Left lung (tissue), 4 donors: ENCODE measurements at regions not wholly inside any gene's neighbourhood (a gene's known extent, or its start where the extent isn't known, plus 50 kb on each side); places are given as distances from the start of the nearest gene placed in this dataset.

Experiments used
- ATAC-seq: fragments of 200-7000 bp; cut with Tn5 transposase; one replicate; pipeline ENCODE4 v1.9.1; 2020; ENCODE audit warnings: moderate library complexity
- DNase-seq, 4 donors: peaks; one replicate each; pipeline ENCODE4 v3.0.0-alpha.2; 2013 to 2020
- H3K27ac ChIP-seq, 2 donors: fragments of 200-600 bp; sonication (generic) in 1 of 2; one replicate each; pipeline versions ENCODE4 v1.5.0 to v1.8.0; 2020 to 2021
- H3K27me3 ChIP-seq, 2 donors: fragments of 200-600 bp; sonication (generic) in 1 of 2; one replicate each; pipeline versions ENCODE4 v1.5.0 to v1.8.0; 2020 to 2021
- H3K36me3 ChIP-seq, 2 donors: fragments of 200-600 bp; sonication (generic) in 1 of 2; one replicate each; pipeline versions ENCODE4 v1.5.0 to v1.8.0; 2020 to 2021
- H3K4me1 ChIP-seq, 2 donors: fragments of 200-600 bp; one replicate each; pipeline ENCODE4 v1.8.0; 2021
- H3K4me3 ChIP-seq, 2 donors: fragments of 200-600 bp; sonication (generic) in 1 of 2; one replicate each; pipeline versions ENCODE4 v1.5.0 to v1.8.0; 2020 to 2021; ENCODE audit warnings: mild to moderate bottlenecking in 1 of 2
- H3K9me3 ChIP-seq, 2 donors: fragments of 200-600 bp; sonication (generic) in 1 of 2; one replicate each; pipeline versions ENCODE4 v1.5.0 to v1.8.0; 2020 to 2021
- CTCF ChIP-seq, 2 donors: fragments of 200-600 bp; sonication (generic) in 1 of 2; IDR thresholded peaks; one replicate each; pipeline versions ENCODE4 v1.5.0 to v1.8.0; 2021; ENCODE audit warnings: antibody characterized with exemption in 2 of 2
- intact Hi-C, 2 donors: fragments of 100-400 bp; cut with DNase I; formaldehyde crosslinking; loops; one replicate each; pipeline versions ENCODE4 v1.11.2 to v1.14.2; 2022
- donor health status: DM: no; HTN: yes; CAD: no.
- donor health status: DM: no; HTN: no; CAD: no.

DNA sequence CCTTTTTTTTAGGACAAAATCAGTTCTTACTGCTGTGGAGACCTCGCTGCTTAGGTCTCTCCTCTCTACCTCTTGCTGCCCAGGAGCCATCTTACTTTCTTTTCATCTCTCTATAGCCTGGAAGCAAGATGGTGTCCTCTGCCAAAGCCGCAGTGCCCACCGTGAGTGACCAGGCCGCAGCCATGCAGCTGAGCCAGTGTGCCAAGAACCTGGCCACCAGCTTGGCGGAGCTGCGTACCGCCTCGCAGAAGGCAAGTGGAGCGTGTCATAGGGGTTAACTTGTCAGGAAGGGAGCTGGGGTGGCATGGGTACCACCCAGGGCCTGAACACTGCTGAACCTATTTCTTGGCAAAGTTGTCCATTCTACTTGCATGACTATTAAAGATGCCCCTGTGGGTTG, 320.3 kb upstream of the TPM1 start:
- no peak for ATAC-seq
- Histone ChIP-seq H3K9me3 (no peaks in the 10 kb centered on the region), H3K27ac (no peak overlapping the region), H3K4me1 (no peaks in the 10 kb centered on the region), H3K4me3 (no peak overlapping the region), H3K36me3 (peaks cover 0 to 12% of the 10 kb centered on the region in 2 donors), H3K27me3 (no peaks in the 10 kb centered on the region)
- intact Hi-C loops: no loop called here
- TF ChIP-seq CTCF (IDR thresholded peaks at IDR 0.05): no peak
- DNase-seq: no peak

GRCh38 chr15:62726461-62726860, 316.1 kb upstream of the TPM1 start:
- DNase-seq (no peak), ATAC-seq (no peak)
- no peaks in the 10 kb centered on the region for H3K4me1 ChIP-seq
- intact Hi-C loops: no loop called here
- H3K9me3 ChIP-seq: no peaks in the 10 kb centered on the region
- H3K27me3 ChIP-seq: no peaks in the 10 kb centered on the region
- no peak overlapping the region for H3K27ac ChIP-seq
- no peak overlapping the region for H3K4me3 ChIP-seq
- no peak for TF ChIP-seq CTCF (IDR thresholded peaks at IDR 0.05)
- no peaks in the 10 kb centered on the region for H3K36me3 ChIP-seq

- Histone ChIP-seq H3K9me3 (no peaks in the 10 kb centered on the region), H3K27me3 (no peaks in the 10 kb centered on the region), H3K27ac (no peak overlapping the region), H3K36me3 (no peaks in the 10 kb centered on the region), H3K4me1 (no peaks in the 10 kb centered on the region), H3K4me3 (no peak overlapping the region)
- intact Hi-C loops: no loop called here
- DNase-seq (no peak), ATAC-seq (no peak)
- no peak for TF ChIP-seq CTCF (IDR thresholded peaks at IDR 0.05)
Observed at GRCh38 chr15:62727501-62727900, 315.0 kb upstream of the TPM1 start.

DNA sequence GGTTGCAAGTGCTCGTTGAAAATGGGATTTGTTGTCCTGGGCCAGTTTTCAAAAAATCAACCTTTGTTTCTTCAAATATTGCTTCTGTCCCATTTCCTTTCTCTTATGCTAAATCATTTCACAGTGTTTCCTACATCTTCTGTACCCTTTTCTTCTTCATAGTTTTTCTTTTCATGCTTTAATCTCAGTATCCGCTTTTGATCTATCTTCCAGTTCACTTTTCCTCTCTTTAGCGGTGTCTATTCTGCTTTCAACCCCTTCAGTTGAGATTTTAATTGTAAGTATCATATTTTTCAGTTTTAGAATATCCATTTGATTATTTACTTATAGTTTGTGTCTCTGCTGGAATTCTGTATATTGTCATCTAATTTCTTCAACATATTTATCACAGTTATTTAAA, 311.7 kb upstream of the TPM1 start:
- no peaks in the 10 kb centered on the region for H3K36me3 ChIP-seq
- ATAC-seq: no peak
- DNase-seq: no peak
- intact Hi-C loops: no loop called here
- no peaks in the 10 kb centered on the region for H3K4me1 ChIP-seq
- no peak overlapping the region for H3K27ac ChIP-seq
- no peak for TF ChIP-seq CTCF (IDR thresholded peaks at IDR 0.05)
- H3K27me3 ChIP-seq: no peaks in the 10 kb centered on the region
- no peak overlapping the region for H3K4me3 ChIP-seq
- no peaks in the 10 kb centered on the region for H3K9me3 ChIP-seq

DNA sequence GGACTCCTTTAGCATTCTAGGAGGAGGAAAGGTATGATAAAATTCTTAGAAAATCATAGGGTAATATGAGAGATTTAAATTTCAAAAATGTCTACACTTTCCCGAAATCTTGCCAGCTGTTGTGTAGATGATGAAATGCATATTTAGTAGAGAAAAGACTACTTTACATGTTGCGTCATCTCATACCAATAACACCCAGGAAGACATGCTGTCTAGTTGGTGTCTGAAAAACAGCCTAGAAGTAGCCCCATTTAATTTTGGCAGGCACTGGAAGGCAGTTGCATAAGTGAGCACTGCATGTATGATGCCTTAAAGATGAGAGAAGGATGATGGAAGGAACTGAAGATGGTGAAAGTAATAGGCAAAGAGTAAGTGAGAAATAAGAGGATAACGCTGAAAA, 310.5 kb upstream of the TPM1 start:
- Histone ChIP-seq H3K4me1 (no peaks in the 10 kb centered on the region), H3K9me3 (no peaks in the 10 kb centered on the region), H3K27ac (no peak overlapping the region), H3K4me3 (no peak overlapping the region), H3K36me3 (no peaks in the 10 kb centered on the region), H3K27me3 (no peaks in the 10 kb centered on the region)
- DNase-seq: no peak
- ATAC-seq: no peak
- intact Hi-C loops: no loop called here
- no peak for TF ChIP-seq CTCF (IDR thresholded peaks at IDR 0.05)
